ENCODE measurements at regions not wholly inside any gene's neighbourhood (a gene's known extent, or its start where the extent isn't known, plus 50 kb on each side); places are given as distances from the start of the nearest gene placed in this dataset.

GRCh38 chr6:6815732-6816131, 227.2 kb downstream of the LY86 start:
- no peak overlapping the region for H2AFZ ChIP-seq (ENCODE audit: low read length)
- H3T11ph ChIP-seq (ENCODE audit: low read length), result no peak overlapping the region

More at GRCh38 chr6:6815732-6816131, 227.2 kb downstream of the LY86 start:
- Histone ChIP-seq H3K4ac (ENCODE audit: low read depth, low read length) (no peak overlapping the region), H4K20me1 (ENCODE audit: control insufficient read depth, insufficient read depth, insufficient read length) (no peaks in the 10 kb centered on the region), H2BK5ac (ENCODE audit: insufficient read length, low read length) (no peak overlapping the region), H3K4me1 (ENCODE audit: insufficient read depth, low read length) (peaks cover 10% of the 10 kb centered on the region), H3K27me3 (ENCODE audit: insufficient read depth, low read length) (no peaks in the 10 kb centered on the region), H3K79me2 (ENCODE audit: insufficient read depth, low read length) (no peaks in the 10 kb centered on the region), H4K5ac (ENCODE audit: insufficient read length, low read depth, low read length) (no peak overlapping the region), H3K23me2 (ENCODE audit: insufficient read length, low read depth, low read length, poor library complexity, severe bottlenecking) (no peaks in the 10 kb centered on the region), H3K56ac (ENCODE audit: insufficient read length, low read depth, low read length) (no peak overlapping the region), H3K9me3 (ENCODE audit: control insufficient read depth, low read depth, low read length) (no peaks in the 10 kb centered on the region), H3K14ac (ENCODE audit: insufficient read depth, low read length) (no peak overlapping the region), H2BK15ac (ENCODE audit: low read depth, low read length) (no peak overlapping the region), H4K91ac (ENCODE audit: insufficient read length, low read depth, low read length) (no peak overlapping the region), H3K23ac (ENCODE audit: insufficient read length, low read depth, low read length) (no peak overlapping the region), H3K9ac (ENCODE audit: extremely low read depth, insufficient read length, low read length) (no peak overlapping the region), H3K27ac (ENCODE audit: insufficient read length, low read depth, low read length) (no peak overlapping the region), H2BK12ac (ENCODE audit: insufficient read length, low read depth, low read length) (no peak overlapping the region), H3K79me1 (ENCODE audit: insufficient read depth, low read depth, low read length, poor library complexity, severe bottlenecking) (no peaks in the 10 kb centered on the region), H2AK5ac (ENCODE audit: insufficient read length, low read length) (no peak overlapping the region), H2BK20ac (ENCODE audit: low read depth, low read length, poor library complexity, severe bottlenecking) (no peak overlapping the region), H3K4me2 (ENCODE audit: insufficient read depth, insufficient read length, low read length) (no peak overlapping the region), H3K18ac (ENCODE audit: insufficient read length, low read depth, low read length) (no peak overlapping the region), H2BK120ac (ENCODE audit: low read depth, low read length, poor library complexity, severe bottlenecking) (no peak overlapping the region), H4K8ac (replicated peaks; ENCODE audit: insufficient read length, low read depth, low read length) (no peak overlapping the region)
- WGBS (ENCODE audit: extremely low coverage, insufficient read length, low lambda C conversion rate), result no CpG with 5 or more reads among the region's 5 CpGs
- H3K27ac Mint-ChIP-seq, result no peak overlapping the region
- no peaks in the 10 kb centered on the region for H3K9me3 Mint-ChIP-seq
- peaks cover 11% of the 10 kb centered on the region for H3K27me3 Mint-ChIP-seq (ENCODE audit: low read depth)
- peaks cover 32 to 38% of the 10 kb centered on the region in 2 experiments for H3K4me1 Mint-ChIP-seq
- DNase-seq, result no peak
- TF ChIP-seq CTCF (conservative IDR thresholded peaks at IDR 0.05), result no peak
- no peaks in the 10 kb centered on the region; a peak in 1 of 7 replicates for H3K36me3 Mint-ChIP-seq (ENCODE audit: insufficient read depth in 1 of 3, low read depth in 3 of 3)
- no peak overlapping the region for H3K4me3 Mint-ChIP-seq
